BLaER1 treated with 17β-estradiol and CSF1 and Interleukin-3, amounts not matched to agents 10 nM and 100 nM (cell line): ENCODE measurements at regions not wholly inside any gene's neighbourhood (a gene's known extent, or its start where the extent isn't known, plus 50 kb on each side); places are given as distances from the start of the nearest gene placed in this dataset.
"Not testable (repeated sequence)": the region's sequence is repeated elsewhere in the genome, so short reads cannot be mapped to it uniquely, and the experiment has no call there.

Experiments used
- H3K27ac ChIP-seq, 11 experiments: shearing (Covaris generic); formaldehyde crosslinking; 2 replicates each; pipeline ENCODE4 v1.8.1; 2022
- H3K27me3 ChIP-seq, 11 experiments: shearing (Covaris generic); formaldehyde crosslinking; 2 replicates each; pipeline ENCODE4 v1.8.1; 2022
- H3K36me3 ChIP-seq, 11 experiments: shearing (Covaris generic); formaldehyde crosslinking; 2 replicates each; pipeline ENCODE4 v1.8.1; 2022
- H3K4me1 ChIP-seq, 10 experiments: shearing (Covaris generic); formaldehyde crosslinking; 2 replicates each; pipeline ENCODE4 v1.8.1; 2022
- H3K4me2 ChIP-seq, 11 experiments: shearing (Covaris generic); formaldehyde crosslinking; 2 replicates each; pipeline ENCODE4 v1.8.1; 2022
- H3K4me3 ChIP-seq, 10 experiments: shearing (Covaris generic); formaldehyde crosslinking; 2 replicates each; pipeline ENCODE4 v1.8.1; 2022
- H3K9ac ChIP-seq, 11 experiments: shearing (Covaris generic); formaldehyde crosslinking; 2 replicates each; pipeline ENCODE4 v1.8.1; 2022
- H3K9me3 ChIP-seq, 11 experiments: shearing (Covaris generic); formaldehyde crosslinking; replicated peaks in 1 of 11; 2 replicates each; pipeline ENCODE4 v1.8.1; 2022
- H4K20me1 ChIP-seq, 11 experiments: shearing (Covaris generic); formaldehyde crosslinking; 2 replicates each; pipeline ENCODE4 v1.8.1; 2022
- Cebpa-rat ChIP-seq, 11 experiments: shearing (Covaris generic); IDR thresholded peaks; 2 replicates each; pipeline ENCODE4 v1.8.1; 2022

DNA sequence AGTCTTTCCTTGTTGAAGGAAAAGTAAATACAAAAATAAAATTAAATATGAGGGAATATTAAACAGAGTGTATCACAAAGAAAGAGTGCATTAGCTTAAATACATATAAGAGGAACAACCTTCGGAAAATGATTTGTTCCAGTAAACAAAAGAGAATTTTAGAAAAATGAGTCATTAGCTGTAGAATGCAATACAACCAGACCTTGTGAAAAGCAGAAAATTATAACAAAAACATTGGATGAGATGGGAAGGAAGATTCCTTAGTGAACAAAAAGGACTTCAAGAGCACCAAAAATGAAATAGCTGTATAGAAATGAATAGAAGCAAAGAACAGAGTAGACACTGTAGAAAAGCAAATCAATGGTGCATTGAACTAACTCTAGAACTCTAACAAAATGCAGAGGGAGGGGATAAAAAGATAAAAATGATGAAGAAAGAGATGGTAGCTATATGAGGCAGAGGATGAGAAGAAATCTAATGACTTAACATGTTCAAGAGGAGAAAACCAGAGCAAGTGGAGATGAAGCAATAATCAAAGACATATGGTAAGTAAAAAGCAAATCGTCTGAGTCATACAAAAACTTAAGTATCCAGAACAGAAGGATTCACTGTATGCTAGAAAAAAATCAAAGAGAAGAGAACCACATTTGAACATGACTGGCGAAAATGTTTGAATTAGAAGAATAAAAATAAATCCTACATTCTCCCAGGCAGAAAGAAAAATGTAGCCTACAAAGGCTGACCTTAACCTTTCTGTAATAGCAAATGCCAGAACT lies 190.5 kb downstream of the TMEM26 start:
- no peaks in the 10 kb centered on the region for H4K20me1 ChIP-seq
- no peak overlapping the region for H3K4me2 ChIP-seq
- H3K9me3 ChIP-seq, result peaks cover 5 to 20% (median 9%) of the 10 kb centered on the region in 11 experiments; a peak in 16 of 22 replicates
- H3K36me3 ChIP-seq, result no peaks in the 10 kb centered on the region
- no peaks in the 10 kb centered on the region for H3K4me1 ChIP-seq
- no peak overlapping the region for H3K9ac ChIP-seq
- no peak overlapping the region for H3K4me3 ChIP-seq
- TF ChIP-seq Cebpa-rat (IDR thresholded peaks at IDR 0.05), result no peak
- no peak overlapping the region for H3K27ac ChIP-seq
- H3K27me3 ChIP-seq, result no peaks in the 10 kb centered on the region

DNA sequence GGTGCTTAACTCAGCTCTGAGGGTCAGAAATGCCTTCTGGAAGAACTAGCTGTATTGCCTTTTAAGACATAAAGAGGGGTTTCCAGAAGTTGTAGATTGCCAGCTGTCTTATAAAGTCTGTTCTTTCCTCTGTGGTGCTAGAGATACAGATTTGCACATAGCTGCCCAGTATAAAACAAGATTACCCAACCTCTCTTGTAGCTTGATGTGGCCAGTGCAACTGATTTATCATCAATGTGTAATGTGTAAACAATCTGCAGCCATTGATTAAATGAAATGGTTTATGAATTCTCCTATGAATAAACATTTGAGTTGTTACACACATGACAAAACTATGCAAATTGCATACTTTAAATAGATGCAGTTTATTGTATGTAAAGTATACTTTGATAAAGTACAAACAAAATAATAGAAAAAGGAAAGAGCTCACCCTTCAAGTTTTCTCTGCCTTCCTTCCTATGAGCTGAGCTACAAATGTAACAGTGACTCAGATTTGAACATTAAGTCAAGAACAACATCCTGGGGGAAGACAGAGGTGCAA lies 195.2 kb downstream of the TMEM26 start:
- Histone ChIP-seq H3K4me1 (no peaks in the 10 kb centered on the region), H3K4me2 (no peak overlapping the region), H4K20me1 (no peaks in the 10 kb centered on the region), H3K9ac (no peak overlapping the region), H3K4me3 (no peak overlapping the region), H3K27ac (no peak overlapping the region), H3K36me3 (no peaks in the 10 kb centered on the region), H3K9me3 (peaks cover 0 to 35% (median 10%) of the 10 kb centered on the region in 11 experiments; a peak in 7 of 22 replicates), H3K27me3 (no peaks in the 10 kb centered on the region)
- TF ChIP-seq Cebpa-rat (IDR thresholded peaks at IDR 0.05), result no peak

DNA sequence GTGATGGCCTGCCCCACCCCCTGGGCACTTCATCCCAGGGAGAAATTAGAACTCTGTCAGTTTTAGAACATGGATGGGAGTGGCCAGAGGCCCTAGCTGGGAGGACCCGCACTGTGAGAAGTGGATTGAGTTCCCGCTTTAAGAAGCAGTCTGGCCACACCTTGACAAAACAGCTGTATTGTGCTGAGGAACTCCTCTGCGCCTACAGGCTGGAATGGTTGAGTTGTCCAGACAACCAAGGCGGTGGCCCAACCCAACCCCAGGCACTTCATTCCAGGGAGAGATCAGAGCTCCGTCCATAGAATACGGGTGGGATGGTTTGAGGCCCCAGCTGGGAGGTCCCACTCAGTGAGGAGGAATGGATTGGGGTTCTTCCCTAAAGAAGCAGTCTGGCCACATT lies 196.0 kb downstream of the TMEM26 start:
- H3K4me1 ChIP-seq, result no peaks in the 10 kb centered on the region
- peaks cover 0 to 27% (median 9%) of the 10 kb centered on the region in 11 experiments; a peak in 7 of 22 replicates for H3K9me3 ChIP-seq
- TF ChIP-seq Cebpa-rat (IDR thresholded peaks at IDR 0.05), result no peak
- no peaks in the 10 kb centered on the region for H3K36me3 ChIP-seq
- no peak overlapping the region for H3K9ac ChIP-seq
- H3K4me2 ChIP-seq, result no peak overlapping the region
- no peaks in the 10 kb centered on the region for H3K27me3 ChIP-seq
- H3K27ac ChIP-seq, result no peak overlapping the region
- H4K20me1 ChIP-seq, result no peaks in the 10 kb centered on the region
- no peak overlapping the region for H3K4me3 ChIP-seq

DNA sequence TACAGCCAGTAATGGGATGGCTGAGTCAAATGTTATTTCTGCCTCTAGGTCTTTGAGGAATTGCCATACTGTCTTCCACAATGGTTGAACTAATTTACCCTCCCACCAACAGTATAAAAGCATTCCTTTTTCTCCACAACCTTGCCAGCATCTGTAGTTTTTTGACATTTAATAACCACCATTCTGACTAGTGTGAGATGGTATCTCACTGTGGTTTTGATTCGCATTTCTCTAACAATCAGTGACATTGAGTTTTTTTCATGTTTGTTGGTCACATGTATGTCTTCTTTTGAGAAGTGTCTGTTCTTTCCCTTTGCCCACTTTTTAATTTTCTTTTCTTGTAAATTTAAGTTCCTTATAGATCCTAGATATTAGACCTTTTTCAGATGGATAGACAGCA lies 200.9 kb downstream of the TMEM26 start:
- H3K36me3 ChIP-seq, H3K4me1 ChIP-seq, H3K4me3 ChIP-seq, H4K20me1 ChIP-seq, H3K9ac ChIP-seq, H3K27ac ChIP-seq, H3K4me2 ChIP-seq, H3K27me3 ChIP-seq: not testable (repeated sequence)
- peaks cover 0 to 27% (median 9%) of the 10 kb centered on the region in 11 experiments; a peak in 7 of 22 replicates for H3K9me3 ChIP-seq

DNA sequence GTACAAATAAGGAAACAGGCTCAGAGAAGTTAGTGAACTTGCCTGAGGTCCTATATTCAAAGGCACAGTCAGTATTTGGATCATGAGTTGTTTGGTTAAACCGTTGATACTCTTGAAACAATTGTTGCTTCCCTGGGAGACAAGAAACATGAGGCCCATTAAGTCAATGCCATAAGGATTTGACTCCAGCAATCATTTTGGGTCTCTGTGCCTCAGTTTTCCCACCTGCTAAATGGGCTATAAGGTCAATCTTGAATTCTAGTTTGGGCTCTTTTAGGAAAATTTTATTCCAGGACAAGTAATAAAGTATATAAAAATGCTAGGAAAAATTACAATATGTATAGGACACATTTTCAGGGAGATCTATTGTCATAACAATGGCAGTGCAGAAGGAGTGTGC lies 202.1 kb downstream of the TMEM26 start:
- TF ChIP-seq Cebpa-rat (IDR thresholded peaks at IDR 0.05), result no peak
- no peak overlapping the region for H3K4me3 ChIP-seq
- H3K9ac ChIP-seq, result no peak overlapping the region
- H3K4me2 ChIP-seq, result no peak overlapping the region
- H3K4me1 ChIP-seq, result no peaks in the 10 kb centered on the region
- no peaks in the 10 kb centered on the region for H3K36me3 ChIP-seq
- no peak overlapping the region for H3K27ac ChIP-seq
- H4K20me1 ChIP-seq, result no peaks in the 10 kb centered on the region
- no peaks in the 10 kb centered on the region for H3K27me3 ChIP-seq
- peaks cover 0 to 27% (median 7%) of the 10 kb centered on the region in 11 experiments; a peak in 6 of 22 replicates for H3K9me3 ChIP-seq

DNA sequence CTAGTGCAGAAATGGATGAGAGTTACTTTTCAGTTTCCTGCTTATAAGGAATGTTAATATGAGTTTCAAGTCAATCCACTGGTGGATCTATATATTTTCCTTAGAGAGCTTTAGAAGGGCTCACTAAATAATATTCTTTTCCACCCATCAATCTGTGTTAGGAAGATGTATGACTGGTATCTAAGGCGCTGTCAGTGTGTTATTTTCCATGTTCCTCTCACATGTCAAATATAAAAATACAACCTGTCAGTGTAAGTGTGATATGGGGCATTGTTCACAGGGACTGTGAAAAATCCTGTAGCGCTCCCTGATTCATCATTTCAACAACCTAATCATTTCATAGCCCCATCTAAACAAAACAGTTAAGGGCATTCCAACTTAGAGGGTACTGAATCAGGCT lies 203.1 kb downstream of the TMEM26 start:
- no peaks in the 10 kb centered on the region for H4K20me1 ChIP-seq
- no peak overlapping the region for H3K4me3 ChIP-seq
- no peak overlapping the region for H3K4me2 ChIP-seq
- H3K36me3 ChIP-seq, result no peaks in the 10 kb centered on the region
- peaks cover 0 to 20% (median 7%) of the 10 kb centered on the region in 11 experiments; a peak in 6 of 22 replicates for H3K9me3 ChIP-seq
- no peaks in the 10 kb centered on the region for H3K4me1 ChIP-seq
- no peak overlapping the region for H3K27ac ChIP-seq
- H3K27me3 ChIP-seq, result no peaks in the 10 kb centered on the region
- TF ChIP-seq Cebpa-rat (IDR thresholded peaks at IDR 0.05), result no peak
- no peak overlapping the region for H3K9ac ChIP-seq

DNA sequence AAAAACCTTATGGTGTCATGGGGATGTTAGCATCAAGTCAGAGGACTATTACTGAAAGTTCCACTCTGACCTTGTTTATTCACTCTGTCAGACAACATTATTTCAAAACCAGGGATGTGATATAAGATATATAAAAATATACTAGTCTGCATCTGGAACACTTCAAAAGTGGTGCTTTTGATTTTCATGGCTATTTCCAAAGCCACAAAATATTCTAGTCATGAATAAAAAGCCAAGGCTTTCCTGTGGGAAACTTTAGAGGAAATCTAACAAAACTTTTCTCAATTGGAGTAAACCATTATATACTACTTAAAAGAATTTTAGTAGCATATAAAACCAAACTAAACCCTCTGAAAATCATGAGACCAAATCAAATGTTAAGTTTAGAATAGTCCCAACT lies 205.2 kb downstream of the TMEM26 start:
- H3K9me3 ChIP-seq, result peaks cover 0 to under 1% (median 0%) of the 10 kb centered on the region in 11 experiments; a peak in 1 of 22 replicates

DNA sequence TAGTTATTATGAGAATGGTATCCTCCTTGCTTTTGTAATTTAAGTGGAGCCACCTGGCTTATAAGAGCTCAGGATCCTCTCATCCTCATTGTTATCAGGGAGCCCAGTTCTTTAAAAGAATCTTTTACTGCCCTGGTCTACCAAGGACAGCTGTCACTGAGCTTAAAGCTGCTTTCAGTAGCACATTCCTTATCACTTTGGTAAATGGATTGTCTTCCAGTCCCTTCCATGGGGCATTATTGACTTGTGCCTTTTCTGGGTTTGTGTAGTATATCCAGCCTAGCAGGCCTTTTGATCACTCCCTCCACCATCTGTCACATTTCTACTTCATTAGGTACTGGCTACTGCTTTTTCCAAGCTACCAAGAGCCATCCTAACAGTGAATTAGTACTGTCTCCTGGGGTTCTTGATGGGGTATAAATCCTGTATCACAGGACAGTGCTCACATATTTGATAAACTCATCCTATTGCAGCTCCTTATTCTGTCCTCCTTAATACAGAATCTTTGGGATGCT lies 208.9 kb downstream of the TMEM26 start:
- no peaks in the 10 kb centered on the region for H3K9me3 ChIP-seq
- H4K20me1 ChIP-seq, result no peaks in the 10 kb centered on the region
- H3K4me2 ChIP-seq, result no peak overlapping the region
- H3K4me1 ChIP-seq, result no peaks in the 10 kb centered on the region
- H3K27ac ChIP-seq, result no peak overlapping the region
- H3K4me3 ChIP-seq, result no peak overlapping the region
- no peaks in the 10 kb centered on the region for H3K27me3 ChIP-seq
- no peaks in the 10 kb centered on the region for H3K36me3 ChIP-seq
- H3K9ac ChIP-seq, result no peak overlapping the region
- no peak for TF ChIP-seq Cebpa-rat (IDR thresholded peaks at IDR 0.05)

More for the DNA sequence above, 205.2 kb downstream of the TMEM26 start:
- Histone ChIP-seq H3K9ac (no peak overlapping the region), H3K27ac (no peak overlapping the region), H3K4me2 (no peak overlapping the region), H3K4me3 (no peak overlapping the region), H3K4me1 (no peaks in the 10 kb centered on the region), H3K27me3 (no peaks in the 10 kb centered on the region), H4K20me1 (no peaks in the 10 kb centered on the region), H3K36me3 (no peaks in the 10 kb centered on the region)
- no peak for TF ChIP-seq Cebpa-rat (IDR thresholded peaks at IDR 0.05)

DNA sequence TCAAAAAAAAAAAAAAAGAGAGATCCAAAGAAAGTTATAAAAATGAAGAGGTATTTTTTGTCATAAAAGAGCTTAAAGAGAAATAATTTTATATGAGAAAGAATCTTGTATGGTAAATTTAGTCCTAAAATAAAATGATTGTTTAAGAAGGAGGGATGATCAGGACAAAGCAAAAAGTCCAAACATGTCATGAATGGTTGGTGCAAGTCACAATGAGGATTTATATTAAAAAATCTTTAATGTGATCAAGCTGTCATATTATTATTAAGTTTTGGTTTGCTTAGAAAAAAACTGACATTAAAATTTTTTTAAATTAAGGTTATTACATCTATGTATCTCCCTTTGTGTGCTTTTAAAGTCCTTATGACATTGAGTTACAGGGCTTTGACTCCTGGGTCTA lies 220.4 kb downstream of the TMEM26 start:
- Histone ChIP-seq H3K4me3 (no peak overlapping the region), H3K9me3 (peaks cover 11 to 20% (median 15%) of the 10 kb centered on the region in 11 experiments; a peak in 18 of 22 replicates), H3K27me3 (no peaks in the 10 kb centered on the region), H3K4me1 (no peaks in the 10 kb centered on the region), H3K36me3 (no peaks in the 10 kb centered on the region), H4K20me1 (no peaks in the 10 kb centered on the region), H3K4me2 (no peak overlapping the region), H3K9ac (no peak overlapping the region), H3K27ac (no peak overlapping the region)
- TF ChIP-seq Cebpa-rat (IDR thresholded peaks at IDR 0.05), result no peak

DNA sequence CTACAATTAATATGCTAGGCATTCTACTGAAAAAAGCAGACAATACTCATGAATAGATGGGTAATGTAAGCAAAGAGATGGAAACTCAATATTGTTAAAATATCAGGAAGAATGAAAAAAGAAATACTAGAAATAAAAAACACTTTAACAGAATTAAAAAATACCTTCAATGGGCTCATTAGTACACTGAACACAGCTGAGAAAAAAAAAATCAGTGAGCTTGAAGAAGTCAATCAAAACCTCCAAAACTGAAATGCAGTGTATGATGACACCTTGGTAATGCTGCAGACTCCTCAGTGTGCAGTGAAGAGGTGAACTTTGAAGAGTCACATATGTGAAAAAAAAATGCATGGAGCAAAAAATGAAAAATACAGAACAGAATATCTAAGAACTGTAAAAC lies 227.2 kb downstream of the TMEM26 start:
- Histone ChIP-seq H3K27ac (no peak overlapping the region), H3K27me3 (no peaks in the 10 kb centered on the region)
- no peak for TF ChIP-seq Cebpa-rat (IDR thresholded peaks at IDR 0.05)

More for the DNA sequence above, 227.2 kb downstream of the TMEM26 start:
- Histone ChIP-seq H3K4me1 (no peaks in the 10 kb centered on the region), H3K4me2 (no peak overlapping the region), H3K9me3 (peaks cover 3 to 28% (median 13%) of the 10 kb centered on the region in 11 experiments; a peak in 14 of 22 replicates), H4K20me1 (no peaks in the 10 kb centered on the region), H3K36me3 (no peaks in the 10 kb centered on the region), H3K9ac (no peak overlapping the region), H3K4me3 (no peak overlapping the region)
